GM19193 (cell line): ENCODE measurements at regions not wholly inside any gene's neighbourhood (a gene's known extent, or its start where the extent isn't known, plus 50 kb on each side); places are given as distances from the start of the nearest gene placed in this dataset.

ENCODE experiments used
- POLR2A ChIP-seq: IDR thresholded peaks from 4 replicates; pipeline ENCODE4 v1.6.1; 2011; ENCODE audit not compliant: insufficient read depth, insufficient read length; ENCODE audit errors: extremely low read depth

DNA sequence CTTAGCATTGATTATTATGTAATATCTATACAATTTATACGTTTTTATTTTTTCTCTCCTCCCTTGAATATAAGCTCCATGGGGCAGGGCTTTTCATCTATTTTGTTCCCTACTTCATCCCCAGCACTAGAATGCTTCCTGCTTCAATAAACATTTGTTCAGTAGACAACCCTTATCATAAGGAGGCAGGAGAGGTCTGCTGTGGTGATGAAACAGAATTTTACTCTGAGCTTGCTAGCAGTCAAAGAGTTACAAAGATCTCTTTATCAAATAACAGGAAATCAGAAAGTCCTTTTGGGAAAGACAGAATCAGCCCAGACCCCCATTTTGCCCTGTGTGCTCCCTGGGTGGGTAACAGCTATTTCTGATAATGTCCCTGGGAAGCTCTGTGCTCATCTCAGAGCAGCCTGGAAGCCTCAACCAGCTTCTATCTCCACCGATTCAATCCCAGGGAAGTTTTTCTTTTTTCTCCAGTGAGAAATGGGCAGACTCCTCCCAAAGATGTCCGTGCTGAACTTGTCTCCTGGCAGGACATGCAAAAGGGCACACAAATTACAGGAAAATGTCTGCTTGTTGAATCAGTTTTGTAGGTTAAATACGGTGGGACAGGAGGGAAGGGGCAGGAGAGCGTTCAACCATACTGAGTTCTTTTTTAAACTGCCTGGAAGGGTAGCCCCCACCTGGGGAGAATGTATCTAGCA lies 84.7 kb upstream of the PKDCC start:
- no peak for TF ChIP-seq POLR2A

DNA sequence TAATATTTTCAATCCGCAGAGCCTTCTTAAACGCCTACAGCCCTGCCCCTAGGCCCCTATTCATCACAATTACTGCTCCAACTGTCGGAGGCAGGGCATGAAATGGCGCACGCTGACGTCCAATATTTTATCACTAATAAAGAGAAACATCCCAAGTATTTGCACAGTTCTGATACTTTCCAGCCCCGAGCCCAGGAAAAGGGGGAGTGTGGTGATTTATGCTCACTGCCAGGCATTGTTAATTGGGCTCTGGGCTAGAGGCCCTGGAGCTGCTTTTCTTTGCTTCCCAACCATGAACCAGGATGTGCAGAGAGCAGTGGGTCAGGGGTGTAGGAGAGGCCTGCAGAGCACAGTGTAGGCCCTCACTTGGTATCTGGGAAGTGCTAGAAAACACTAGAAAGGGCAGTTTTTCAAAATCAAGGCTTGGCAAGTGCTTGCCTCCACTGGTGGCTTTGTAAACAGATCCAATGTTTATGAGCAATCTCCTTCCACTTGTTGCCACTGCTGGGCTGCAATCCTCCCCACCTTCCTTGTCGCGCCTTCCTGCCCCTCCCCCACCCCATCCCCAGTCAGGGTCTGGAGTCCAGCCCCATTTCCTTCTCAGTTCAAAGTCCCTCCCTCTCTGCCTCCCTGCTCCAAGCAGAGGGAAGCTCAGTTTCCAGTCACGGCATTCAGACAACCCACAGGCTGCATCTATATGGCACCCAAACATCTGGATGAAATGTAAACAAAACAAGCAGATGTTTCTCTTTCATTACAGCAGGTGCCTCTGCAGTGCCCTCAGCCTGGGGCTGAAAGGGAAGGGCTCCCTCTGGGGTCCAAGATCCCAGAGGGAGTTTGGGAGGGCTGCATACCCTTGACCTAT lies 83.9 kb upstream of the PKDCC start:
- TF ChIP-seq POLR2A: no peak

DNA sequence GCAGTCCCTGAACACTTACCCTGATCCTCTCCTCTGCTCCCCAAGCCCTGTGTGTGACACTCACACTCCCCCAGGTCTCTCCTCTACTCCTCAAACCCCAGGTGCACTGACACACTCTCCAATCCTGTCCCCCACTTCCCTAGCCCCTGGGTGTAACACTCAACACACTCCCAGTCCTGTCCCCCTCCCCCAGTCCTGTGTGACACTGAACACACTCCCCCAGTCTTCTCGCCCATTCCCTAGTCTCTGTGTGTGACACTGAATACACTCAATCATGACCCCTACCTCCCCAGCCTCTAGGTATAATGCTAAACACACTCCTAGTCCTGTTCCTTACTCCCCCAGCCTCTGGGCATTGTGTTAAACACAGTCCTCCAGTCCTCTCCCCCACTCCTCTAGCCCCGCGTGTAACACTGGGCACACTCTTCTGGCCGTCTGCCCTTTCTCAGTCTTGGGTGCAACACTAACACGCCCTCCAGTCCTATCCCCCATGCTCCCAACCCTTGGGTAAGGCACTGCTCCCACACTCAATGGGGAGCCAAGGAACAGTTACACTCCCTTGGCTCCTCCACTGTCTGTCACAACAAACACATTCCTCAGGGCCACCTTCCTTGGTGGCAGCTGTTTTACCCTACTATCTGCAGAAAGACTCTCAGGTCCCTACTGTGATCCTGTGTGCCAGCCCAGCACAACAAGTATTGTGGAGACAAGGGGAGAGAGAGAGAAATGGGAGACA lies 82.5 kb upstream of the PKDCC start:
- no peak for TF ChIP-seq POLR2A

DNA sequence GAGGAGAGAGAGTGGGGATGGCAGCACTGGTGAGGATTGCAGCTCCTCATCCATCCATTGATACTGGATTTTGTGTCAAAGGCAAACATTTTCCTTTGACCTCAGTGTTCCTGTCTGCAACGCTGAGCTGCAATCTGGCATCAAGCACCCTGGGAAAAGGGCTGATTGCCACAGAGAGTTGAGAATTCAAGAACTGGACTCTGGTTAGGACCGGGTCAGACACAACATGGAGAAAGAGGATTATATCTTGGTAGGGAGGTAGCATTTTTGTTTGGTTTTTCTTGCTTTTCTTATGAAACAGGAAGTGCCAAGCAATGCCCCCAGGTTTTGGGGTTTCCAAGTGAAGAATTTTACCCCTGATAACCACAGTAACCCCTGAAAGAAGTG lies 81.9 kb upstream of the PKDCC start:
- no peak for TF ChIP-seq POLR2A

DNA sequence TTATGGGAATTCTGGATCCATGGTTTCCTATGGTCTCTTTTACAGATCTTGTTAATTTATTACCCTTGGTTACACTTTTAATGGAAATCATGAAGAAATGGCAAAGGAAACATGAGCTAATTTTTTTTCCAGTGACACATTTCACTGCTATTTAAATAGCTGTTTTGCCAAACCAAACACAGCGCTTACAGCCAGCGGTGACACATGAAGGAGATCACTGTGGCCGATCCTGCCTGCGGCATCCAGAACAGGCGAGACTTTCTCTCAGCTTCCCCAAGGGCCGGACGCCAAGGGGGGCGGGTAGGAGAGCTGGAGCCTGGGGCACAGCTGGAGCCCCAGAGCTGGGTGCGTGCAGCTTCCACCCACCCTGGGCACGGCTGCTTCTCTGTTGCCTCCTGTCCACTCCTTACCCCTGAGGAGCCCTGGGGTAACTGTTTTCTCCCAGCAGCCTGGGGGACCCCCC lies 81.4 kb upstream of the PKDCC start:
- no peak for TF ChIP-seq POLR2A

DNA sequence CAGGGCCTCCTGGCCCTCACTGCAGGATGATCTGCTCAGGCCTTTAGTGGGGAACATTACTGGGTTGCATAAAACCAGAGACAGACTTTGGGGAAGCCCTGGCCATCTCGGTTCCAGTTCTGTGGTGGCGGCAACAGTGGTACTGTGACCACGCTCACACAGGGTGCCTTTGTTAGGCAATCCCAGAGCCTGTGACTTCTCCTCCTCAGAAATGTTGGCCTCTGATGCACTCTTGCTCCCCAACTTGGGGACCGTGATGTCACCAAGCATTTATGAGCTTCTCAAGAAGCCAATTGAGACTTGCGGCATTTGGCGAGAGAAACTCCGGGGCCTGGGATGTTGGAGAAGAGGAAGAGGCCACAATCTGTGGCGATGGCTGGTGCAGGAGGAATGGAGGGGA lies 80.9 kb upstream of the PKDCC start:
- no peak for TF ChIP-seq POLR2A

DNA sequence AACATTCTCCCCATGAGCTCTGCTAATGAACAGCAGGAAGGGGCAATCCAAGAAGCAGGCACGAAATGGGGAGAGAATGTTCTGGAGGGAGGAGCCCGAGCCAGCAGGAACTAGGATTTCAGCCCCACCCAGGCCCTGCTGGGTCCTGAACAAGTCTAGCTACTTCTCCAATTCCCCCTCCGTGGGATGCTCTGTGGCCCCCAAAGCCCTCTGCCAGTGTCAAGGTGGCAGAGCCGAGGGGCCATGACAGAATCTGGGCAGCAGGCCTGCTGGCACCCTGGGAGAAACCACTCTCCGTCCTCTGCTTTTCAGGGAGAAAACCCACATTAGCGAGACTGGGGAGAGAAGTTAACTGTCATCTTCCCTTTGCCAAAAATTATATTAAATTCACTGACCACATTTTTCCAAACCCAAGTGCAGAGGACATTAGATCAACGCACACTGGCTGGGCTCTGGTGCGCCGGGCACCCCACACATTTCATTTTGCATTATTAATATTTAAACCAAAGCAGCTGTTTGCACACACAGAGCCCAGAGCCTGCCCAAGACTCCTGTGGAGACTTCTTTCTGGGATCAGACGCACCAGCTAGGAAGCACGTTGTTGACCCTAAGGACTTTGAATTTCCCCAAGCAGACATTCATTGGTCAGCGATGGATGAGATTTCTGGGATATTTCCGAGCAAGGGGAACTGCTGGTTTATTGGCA lies 80.2 kb upstream of the PKDCC start:
- TF ChIP-seq POLR2A: no peak

DNA sequence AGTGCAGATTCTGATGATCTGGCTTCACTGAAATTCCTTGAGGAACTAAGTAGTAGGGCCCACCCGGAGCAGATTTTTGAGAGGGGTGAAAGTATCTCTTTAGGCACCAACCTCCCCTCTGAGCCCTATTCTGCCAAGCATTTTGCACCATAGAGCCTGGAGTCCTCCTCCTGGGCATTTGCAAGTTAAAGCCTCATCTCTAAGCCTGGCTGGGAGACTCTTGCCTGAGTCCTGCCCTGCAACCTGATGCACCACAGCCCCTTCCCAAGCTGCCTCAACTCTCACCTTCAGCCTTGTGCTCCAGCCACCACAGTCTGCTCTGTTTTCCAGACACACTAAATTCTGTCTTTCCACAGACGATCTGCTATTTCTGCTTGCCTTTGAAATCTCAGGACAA lies 79.6 kb upstream of the PKDCC start:
- no peak for TF ChIP-seq POLR2A

DNA sequence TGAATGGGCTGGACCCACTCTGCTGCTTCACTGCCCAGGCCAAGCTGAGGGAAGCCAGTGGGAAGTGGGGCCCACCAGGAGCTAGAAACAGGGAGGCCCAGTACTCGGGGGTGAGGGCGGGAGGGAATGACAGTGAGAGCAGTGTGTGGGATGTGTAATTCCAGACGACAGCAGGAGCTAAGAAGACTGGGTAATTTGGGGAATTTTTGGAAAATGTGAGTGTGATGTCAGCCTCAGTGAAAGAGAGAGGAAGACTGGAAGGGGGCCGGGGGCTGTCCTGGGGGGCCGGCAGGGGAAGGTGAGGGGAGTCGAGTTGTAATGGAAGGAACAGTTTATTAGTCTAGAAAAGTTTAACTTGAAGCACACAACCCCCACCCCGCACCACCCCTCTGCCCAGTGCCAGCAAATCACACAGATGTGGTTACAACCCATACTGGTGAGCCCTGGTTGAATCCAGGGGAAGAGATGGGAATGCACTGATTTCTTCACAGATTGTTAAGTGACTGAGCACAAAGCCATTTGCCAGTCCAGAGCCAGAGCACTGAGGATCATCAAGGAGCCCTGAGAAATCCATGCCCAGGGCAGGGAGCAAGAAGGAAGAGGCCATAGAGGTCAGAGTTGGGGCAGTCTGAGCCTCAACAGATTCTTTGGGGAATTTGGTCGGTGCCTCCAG lies 76.7 kb upstream of the PKDCC start:
- no peak for TF ChIP-seq POLR2A

DNA sequence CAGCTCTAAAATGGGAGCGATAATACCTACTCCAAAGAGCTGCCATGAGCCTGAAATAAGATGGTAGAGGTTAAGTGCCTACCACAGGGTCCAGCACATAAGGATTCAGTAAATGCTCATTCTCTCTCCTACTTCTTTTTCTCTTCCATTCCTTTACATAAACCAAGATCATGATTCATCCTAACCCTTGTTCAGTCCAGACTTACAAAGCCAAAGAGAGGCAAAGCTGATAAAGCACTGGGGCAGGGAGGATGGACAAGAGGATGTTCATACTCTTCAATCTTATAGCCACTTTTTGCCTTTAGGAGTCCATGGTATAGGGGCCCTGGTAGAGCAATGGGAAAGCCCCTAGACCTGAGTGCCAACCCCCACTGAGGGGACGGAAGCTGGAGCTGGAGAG lies 75.6 kb upstream of the PKDCC start:
- TF ChIP-seq POLR2A: no peak

DNA sequence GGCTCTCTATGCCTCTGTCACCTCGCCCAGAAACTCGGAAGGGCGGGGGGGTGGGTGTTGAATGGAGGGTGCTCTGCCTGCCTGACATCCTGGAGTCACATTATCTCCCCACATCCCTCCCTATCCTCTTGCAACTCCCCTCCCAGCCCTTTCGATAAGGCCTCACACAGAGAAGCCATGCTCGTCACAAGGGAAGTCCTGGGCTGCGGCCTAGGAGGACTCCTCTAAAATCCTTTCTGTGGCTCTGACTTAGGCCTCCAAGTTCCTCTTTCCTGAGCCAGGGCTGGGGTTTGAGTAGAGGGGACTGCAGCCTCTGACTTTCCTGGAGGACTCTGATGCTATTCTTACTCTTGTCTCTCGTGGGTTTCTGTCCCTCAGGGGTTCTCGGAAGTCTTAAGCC lies 75.0 kb upstream of the PKDCC start:
- TF ChIP-seq POLR2A: no peak

DNA sequence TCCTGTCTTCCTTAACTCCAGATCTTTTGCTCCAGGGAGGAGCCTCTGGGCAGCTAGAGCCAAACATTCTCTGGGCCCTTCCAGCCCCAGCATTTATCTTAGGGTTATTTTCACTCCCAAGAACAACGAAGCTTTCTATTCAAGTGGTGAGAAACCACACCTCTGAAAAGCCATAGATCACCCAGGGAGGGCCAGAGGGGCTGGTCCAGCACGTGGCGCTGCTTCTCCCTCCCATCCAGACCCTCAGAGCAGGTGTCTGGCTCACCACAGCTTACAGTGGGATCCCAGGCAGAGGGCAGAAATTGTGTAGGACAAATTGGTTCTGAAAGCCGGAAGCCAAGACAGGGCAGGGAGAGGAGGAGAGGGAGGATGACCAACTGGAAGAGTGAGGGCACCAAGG lies 74.0 kb upstream of the PKDCC start:
- no peak for TF ChIP-seq POLR2A

DNA sequence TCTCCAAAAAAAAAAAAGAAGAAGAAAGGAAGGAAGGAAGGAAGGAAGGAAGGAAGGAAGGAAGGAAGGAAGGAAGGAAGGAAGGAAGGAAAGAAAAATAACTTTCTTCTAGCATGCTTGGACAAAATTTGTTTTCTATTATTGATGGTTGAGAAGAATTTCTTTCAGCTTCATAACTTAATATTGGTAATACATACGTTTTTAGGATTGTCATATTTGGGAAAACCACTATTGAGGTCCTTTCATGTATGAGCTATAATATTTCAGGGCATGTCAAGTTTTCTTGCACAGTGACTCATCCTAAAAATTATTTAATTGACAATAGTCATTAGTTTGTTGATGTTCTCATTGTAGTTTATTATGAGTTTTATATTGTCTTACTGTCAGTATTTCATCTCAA lies 66.4 kb upstream of the PKDCC start:
- TF ChIP-seq POLR2A: no peak

DNA sequence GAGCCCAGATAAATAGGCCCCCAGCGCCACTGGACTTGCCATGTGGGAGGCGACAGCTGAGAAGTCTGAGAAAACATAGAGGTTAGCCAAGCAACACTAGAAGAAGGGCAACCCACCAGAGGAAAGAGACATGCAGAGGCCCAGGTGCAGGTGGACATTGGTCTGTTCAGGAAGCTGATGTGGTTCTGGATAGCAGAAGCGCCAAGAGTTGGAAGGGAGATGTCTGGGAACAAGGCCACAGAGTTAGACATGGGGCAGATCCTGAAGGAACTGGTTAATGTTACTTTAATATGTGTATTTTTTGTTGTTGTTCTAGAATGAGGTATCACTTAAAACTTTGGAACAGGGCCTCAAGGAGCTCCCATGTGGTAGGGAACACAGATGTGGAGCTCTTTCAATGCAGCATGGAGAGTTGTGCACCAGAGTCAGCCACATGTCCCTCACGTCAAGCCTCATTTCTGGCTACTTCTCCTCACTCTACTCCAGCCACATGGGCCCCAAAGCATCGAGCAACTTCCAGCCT lies 62.2 kb upstream of the PKDCC start:
- no peak for TF ChIP-seq POLR2A

DNA sequence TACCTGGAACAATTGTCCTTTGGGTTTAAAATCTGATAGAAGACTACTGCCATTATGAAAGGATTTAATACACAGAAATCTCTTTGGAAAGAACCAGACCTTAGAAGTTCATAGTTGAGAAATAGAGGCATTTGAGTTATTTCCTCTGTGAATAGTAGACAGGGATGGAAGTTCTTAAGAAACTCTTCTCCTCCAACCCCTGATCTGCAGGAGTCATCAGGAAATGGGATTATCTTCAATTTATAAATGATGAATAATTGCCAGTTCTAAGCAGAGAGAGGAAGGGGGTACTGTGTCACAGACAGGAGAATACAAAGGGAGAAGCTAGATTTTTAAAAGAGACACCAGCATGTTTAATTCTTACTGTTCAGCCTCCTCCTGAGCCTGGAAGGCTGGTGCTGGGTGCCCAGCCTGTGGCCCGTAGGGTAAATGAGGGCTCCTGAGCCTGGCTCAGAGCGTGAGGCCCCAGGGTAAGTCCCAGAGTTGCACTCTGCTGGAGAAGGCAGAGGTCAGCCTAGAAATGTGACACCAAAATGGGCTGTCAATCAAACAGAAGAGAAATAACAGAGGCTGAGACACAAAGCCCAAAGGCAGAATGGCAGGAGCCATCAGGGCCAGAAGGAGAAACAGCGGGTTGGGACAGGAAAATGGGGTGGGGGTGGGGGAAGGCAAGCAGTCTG lies 58.2 kb upstream of the PKDCC start:
- no peak for TF ChIP-seq POLR2A
